Right lobe of liver (tissue), 4 donors: ENCODE measurements at regions not wholly inside any gene's neighbourhood (a gene's known extent, or its start where the extent isn't known, plus 50 kb on each side); places are given as distances from the start of the nearest gene placed in this dataset.

Experiments used
- CTCF ChIP-seq, 4 donors: fragments of 200-600 bp in 3 of 4; fragments of 450-650 bp in 1 of 4; IDR thresholded peaks; one replicate each; pipeline versions ENCODE4 v1.5.1 to v1.8.0; 2016 to 2022; ENCODE audit warnings: antibody characterized with exemption in 4 of 4, mild to moderate bottlenecking in 2 of 4
- POLR2A ChIP-seq: fragments of 450-650 bp; IDR thresholded peaks from one replicate; pipeline ENCODE4 v1.6.1; 2017; ENCODE audit warnings: antibody characterized with exemption, mild to moderate bottlenecking
- donor health status: DM: no; HTN: no; CAD: no.
- donor health status: DM: no; HTN: no; CAD: no.
- donor health status: DM: no; HTN: yes; CAD: no.

DNA sequence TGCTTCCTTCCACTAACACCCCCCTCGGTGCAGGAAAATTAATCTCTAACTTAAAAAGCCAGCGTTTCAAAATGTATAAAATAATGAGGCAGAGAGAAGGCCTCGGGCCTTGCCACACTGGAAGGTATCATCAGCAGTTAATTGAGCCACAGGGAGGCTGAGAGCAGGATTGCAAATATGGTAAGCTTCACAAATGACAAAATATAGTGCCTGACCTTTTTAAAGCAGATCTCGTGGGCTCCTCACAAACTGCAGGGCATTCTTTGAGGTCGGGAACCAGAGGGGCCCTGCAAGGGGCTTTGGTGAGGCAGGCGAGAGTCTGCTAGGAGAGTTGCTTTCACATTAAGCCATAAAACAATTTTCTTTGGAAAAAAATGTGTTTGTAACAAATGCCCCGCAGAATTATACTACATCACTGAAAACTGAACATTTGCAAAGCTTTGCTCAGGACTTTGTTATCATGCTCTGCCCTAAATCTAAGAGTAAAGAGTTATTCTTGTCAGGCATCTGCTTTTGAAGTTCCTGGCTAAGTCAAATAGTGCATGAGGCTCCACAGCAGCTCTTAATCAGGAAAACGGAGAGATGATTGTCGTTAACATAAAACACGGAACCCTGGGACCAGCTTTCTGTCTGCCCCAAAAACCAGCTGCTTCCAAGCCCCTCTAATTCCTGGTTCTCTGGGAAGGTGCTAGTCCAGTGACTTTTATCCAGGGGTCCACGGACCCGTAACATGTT is 61.4 kb upstream of the SYT13 start:
- TF ChIP-seq POLR2A (no peak), CTCF (IDR thresholded peaks at IDR 0.05) (no peak)
